NOMO-1 treated with DMSO at 0.1 percent for 48 hours (cell line): ENCODE measurements at regions not wholly inside any gene's neighbourhood (a gene's known extent, or its start where the extent isn't known, plus 50 kb on each side); places are given as distances from the start of the nearest gene placed in this dataset.
"Not testable (repeated sequence)": the region's sequence is repeated elsewhere in the genome, so short reads cannot be mapped to it uniquely, and the experiment has no call there.

Experiments used
- DNase-seq: peaks from one replicate; lab custom pipeline; 2025; ENCODE audit not compliant: unreplicated experiment; lab: John Stamatoyannopoulos, UW

GRCh38 chr7:4519819-4520520 is 162.1 kb upstream of the FOXK1 start:
- no peak for DNase-seq

GRCh38 chr7:4523219-4523618 is 158.9 kb upstream of the FOXK1 start:
- no peak for DNase-seq

GRCh38 chr7:4523873-4524272 is 158.2 kb upstream of the FOXK1 start:
- DNase-seq, result no peak

- DNase-seq, result no peak
Observed at GRCh38 chr7:4525884-4526283, 156.2 kb upstream of the FOXK1 start.

- no peak for DNase-seq
Observed at GRCh38 chr7:4527988-4528636, 154.0 kb upstream of the FOXK1 start.

- no peak for DNase-seq
Observed at GRCh38 chr7:4531236-4531635, 150.9 kb upstream of the FOXK1 start.

- DNase-seq, result not testable (repeated sequence)
Observed at GRCh38 chr7:4533339-4533738, 148.8 kb upstream of the FOXK1 start.

GRCh38 chr7:4549681-4550080 is 132.4 kb upstream of the FOXK1 start:
- no peak for DNase-seq

GRCh38 chr7:4550117-4550516 is 132.0 kb upstream of the FOXK1 start:
- DNase-seq, result no peak

GRCh38 chr7:4552985-4553384 is 129.1 kb upstream of the FOXK1 start:
- no peak for DNase-seq

GRCh38 chr7:4556868-4557793 is 125.0 kb upstream of the FOXK1 start:
- DNase-seq, result no peak

GRCh38 chr7:4561795-4562194 is 120.3 kb upstream of the FOXK1 start:
- no peak for DNase-seq

GRCh38 chr7:4566714-4567113 is 115.4 kb upstream of the FOXK1 start:
- no peak for DNase-seq

- DNase-seq, result no peak
Observed at GRCh38 chr7:4574851-4575250, 107.2 kb upstream of the FOXK1 start.

GRCh38 chr7:4575254-4575653 is 106.8 kb upstream of the FOXK1 start:
- DNase-seq, result no peak

- no peak for DNase-seq
Observed at GRCh38 chr7:4602905-4603842, 78.9 kb upstream of the FOXK1 start.

GRCh38 chr7:4603843-4604231 is 78.3 kb upstream of the FOXK1 start:
- no peak for DNase-seq

- no peak for DNase-seq
Observed at GRCh38 chr7:4604456-4604940, 77.6 kb upstream of the FOXK1 start.

GRCh38 chr7:4606797-4607196 is 75.3 kb upstream of the FOXK1 start:
- DNase-seq, result no peak

- no peak for DNase-seq
Observed at GRCh38 chr7:4607311-4607729, 74.8 kb upstream of the FOXK1 start.

GRCh38 chr7:4609576-4609975 is 72.5 kb upstream of the FOXK1 start:
- DNase-seq, result not testable (repeated sequence)
